Neural progenitor cell (in vitro differentiated cells): ENCODE measurements at regions not wholly inside any gene's neighbourhood (a gene's known extent, or its start where the extent isn't known, plus 50 kb on each side); places are given as distances from the start of the nearest gene placed in this dataset.
A peak's percentile ranks its signal among the peaks of the same experiment; 100 is the strongest.

Experiments used
- DNase-seq: peaks from one replicate; pipeline ENCODE4 v3.0.0-alpha.2; 2016; ENCODE audit warnings: low spot score
- H2AFZ ChIP-seq: fragments of 200-600 bp; sonication (generic); replicated peaks from 2 replicates; pipeline ENCODE4 v1.6.1; 2016; ENCODE audit warnings: antibody characterized with exemption
- H3F3A ChIP-seq: fragments of 200-600 bp; sonication (generic); 2 replicates; pipeline ENCODE4 v1.6.1; 2016; ENCODE audit warnings: antibody characterized with exemption, low read depth
- H3K27ac ChIP-seq: fragments of 200-600 bp; sonication (generic); 2 replicates; pipeline ENCODE4 v1.5.1; 2016; ENCODE audit warnings: mild to moderate bottlenecking
- H3K27me3 ChIP-seq: fragments of 200-600 bp; sonication (generic); 2 replicates; pipeline ENCODE4 v1.6.1; 2016; ENCODE audit warnings: mild to moderate bottlenecking, moderate library complexity
- H3K36me3 ChIP-seq: fragments of 200-600 bp; sonication (generic); 2 replicates; pipeline ENCODE4 v1.5.1; 2016
- H3K4me1 ChIP-seq: fragments of 200-600 bp; sonication (generic); 2 replicates; pipeline ENCODE4 v1.6.1; 2016; ENCODE audit warnings: mixed run types
- H3K4me2 ChIP-seq: fragments of 200-600 bp; sonication (generic); 2 replicates; pipeline ENCODE4 v1.6.1; 2016
- H3K4me3 ChIP-seq: fragments of 200-600 bp; sonication (generic); 2 replicates; pipeline ENCODE4 v1.5.1; 2016
- H3K79me2 ChIP-seq: fragments of 200-600 bp; sonication (generic); 2 replicates; pipeline ENCODE4 v1.6.1; 2016; ENCODE audit warnings: low read depth
- H3K9ac ChIP-seq: fragments of 200-600 bp; sonication (generic); 2 replicates; pipeline ENCODE4 v1.6.1; 2016
- H3K9me3 ChIP-seq: fragments of 200-600 bp; sonication (generic); 2 replicates; pipeline ENCODE4 v1.5.1; 2016; ENCODE audit warnings: low read depth
- H4K20me1 ChIP-seq: fragments of 200-600 bp; sonication (generic); 2 replicates; pipeline ENCODE4 v1.6.1; 2016; ENCODE audit warnings: low read depth
- H3K27ac Mint-ChIP-seq: 3 replicates; pipeline ENCODE4 v1.8.0; 2021; ENCODE audit warnings: mixed read lengths
- H3K27me3 Mint-ChIP-seq: 2 replicates; pipeline ENCODE4 v1.8.0; 2022; ENCODE audit warnings: low read depth, mild to moderate bottlenecking, inconsistent platforms, moderate library complexity, mixed read lengths; ENCODE audit not compliant: insufficient read depth
- H3K36me3 Mint-ChIP-seq: 3 replicates; pipeline ENCODE4 v1.8.0; 2021; ENCODE audit warnings: mixed read lengths
- H3K4me1 Mint-ChIP-seq: 3 replicates; pipeline ENCODE4 v1.8.0; 2021; ENCODE audit warnings: mixed read lengths
- H3K4me3 Mint-ChIP-seq: 3 replicates; pipeline ENCODE4 v1.8.0; 2021; ENCODE audit warnings: mild to moderate bottlenecking, moderate library complexity, mixed read lengths
- H3K9me3 Mint-ChIP-seq: 3 replicates; pipeline ENCODE4 v1.8.0; 2020; ENCODE audit warnings: mixed read lengths
- CTCF ChIP-seq: fragments of 200-600 bp; sonication (generic); IDR thresholded peaks from 2 replicates; pipeline ENCODE4 v1.5.1; 2017; ENCODE audit warnings: antibody characterized with exemption, mild to moderate bottlenecking
- EZH2 ChIP-seq: fragments of 200-600 bp; sonication (generic); IDR thresholded peaks from 2 replicates; pipeline ENCODE4 v1.6.1; 2017; ENCODE audit warnings: antibody characterized with exemption, mild to moderate bottlenecking, moderate library complexity
- EZH2phosphoT487 ChIP-seq: fragments of 200-600 bp; sonication (generic); IDR thresholded peaks from 2 replicates; pipeline ENCODE4 v1.6.1; 2017; ENCODE audit warnings: antibody characterized with exemption

- Histone ChIP-seq H3K9ac (no peak overlapping the region), H3F3A (no peaks in the 10 kb centered on the region), H3K4me1 (peaks cover 9% of the 10 kb centered on the region), H3K36me3 (no peaks in the 10 kb centered on the region), H3K4me3 (no peak overlapping the region), H4K20me1 (no peaks in the 10 kb centered on the region), H3K27me3 (no peaks in the 10 kb centered on the region), H2AFZ (no peak overlapping the region), H3K79me2 (no peaks in the 10 kb centered on the region), H3K27ac (no peak overlapping the region), H3K4me2 (no peak overlapping the region), H3K9me3 (no peaks in the 10 kb centered on the region)
- H3K27me3 Mint-ChIP-seq, result no peaks in the 10 kb centered on the region
- no peak overlapping the region for H3K4me3 Mint-ChIP-seq
- no peak overlapping the region for H3K27ac Mint-ChIP-seq
- H3K9me3 Mint-ChIP-seq, result no peaks in the 10 kb centered on the region
- H3K36me3 Mint-ChIP-seq, result no peaks in the 10 kb centered on the region
- no peak for TF ChIP-seq EZH2
- TF ChIP-seq CTCF, result no peak
- no peak for TF ChIP-seq EZH2phosphoT487
- peaks cover 16% of the 10 kb centered on the region for H3K4me1 Mint-ChIP-seq
- no peak for DNase-seq
These were observed 284.1 kb downstream of the C16orf95 start for GRCh38 chr16:87033021-87033471.

GRCh38 chr16:87033541-87034300, 283.5 kb downstream of the C16orf95 start:
- Histone ChIP-seq H3K4me3 (no peak overlapping the region), H3K36me3 (no peaks in the 10 kb centered on the region), H3K27me3 (no peaks in the 10 kb centered on the region), H4K20me1 (no peaks in the 10 kb centered on the region), H3K4me2 (no peak overlapping the region), H3K27ac (no peak overlapping the region), H3F3A (no peaks in the 10 kb centered on the region), H2AFZ (no peak overlapping the region), H3K79me2 (no peaks in the 10 kb centered on the region), H3K4me1 (peaks cover 9% of the 10 kb centered on the region), H3K9me3 (no peaks in the 10 kb centered on the region), H3K9ac (no peak overlapping the region)
- peak overlapping the region; percentile 75 for H3K27ac Mint-ChIP-seq
- H3K9me3 Mint-ChIP-seq, result no peaks in the 10 kb centered on the region
- TF ChIP-seq EZH2 (no peak), CTCF (no peak), EZH2phosphoT487 (no peak)
- H3K4me3 Mint-ChIP-seq, result no peak overlapping the region
- DNase-seq, result no peak
- no peaks in the 10 kb centered on the region for H3K36me3 Mint-ChIP-seq
- H3K4me1 Mint-ChIP-seq, result peaks cover 16% of the 10 kb centered on the region
- no peaks in the 10 kb centered on the region for H3K27me3 Mint-ChIP-seq

GRCh38 chr16:87034317-87034716, 282.9 kb downstream of the C16orf95 start:
- Mint-ChIP-seq H3K4me3 (no peak overlapping the region), H3K27me3 (no peaks in the 10 kb centered on the region), H3K9me3 (no peaks in the 10 kb centered on the region), H3K36me3 (no peaks in the 10 kb centered on the region), H3K27ac (no peak overlapping the region), H3K4me1 (peaks cover 16% of the 10 kb centered on the region)
- Histone ChIP-seq H3K79me2 (no peaks in the 10 kb centered on the region), H3K9ac (no peak overlapping the region), H3K27me3 (no peaks in the 10 kb centered on the region), H3K4me2 (no peak overlapping the region), H3K27ac (no peak overlapping the region), H3K9me3 (no peaks in the 10 kb centered on the region), H2AFZ (no peak overlapping the region), H4K20me1 (no peaks in the 10 kb centered on the region), H3F3A (no peaks in the 10 kb centered on the region), H3K4me3 (no peak overlapping the region), H3K4me1 (peaks cover 9% of the 10 kb centered on the region), H3K36me3 (no peaks in the 10 kb centered on the region)
- DNase-seq, result no peak
- TF ChIP-seq EZH2 (no peak), EZH2phosphoT487 (no peak), CTCF (no peak)
